Ovary (tissue), 3 donors: ENCODE measurements at regions not wholly inside any gene's neighbourhood (a gene's known extent, or its start where the extent isn't known, plus 50 kb on each side); places are given as distances from the start of the nearest gene placed in this dataset.

ENCODE experiments used
- CTCF ChIP-seq, 3 donors: fragments of 450-650 bp in 2 of 3; fragments of 200-600 bp in 1 of 3; IDR thresholded peaks; one replicate each; pipeline versions ENCODE4 v1.5.1 to v1.8.0; 2016 to 2022; ENCODE audit warnings: antibody characterized with exemption in 3 of 3, mild to moderate bottlenecking in 1 of 3
- EP300 ChIP-seq: sonication (generic); formaldehyde crosslinking; IDR thresholded peaks from one replicate; pipeline ENCODE4 v1.6.1; 2017; ENCODE audit warnings: antibody characterized with exemption
- donor health status: DM: no; HTN: no; CAD: no.

GRCh38 chr20:11492386-11492785 is 425.3 kb upstream of the BTBD3 start:
- no peak for TF ChIP-seq CTCF (IDR thresholded peaks at IDR 0.05)
- TF ChIP-seq EP300: no peak
